Fibroblast of skin of right biceps (primary cell): ENCODE measurements at regions not wholly inside any gene's neighbourhood (a gene's known extent, or its start where the extent isn't known, plus 50 kb on each side); places are given as distances from the start of the nearest gene placed in this dataset.
"Not testable (repeated sequence)": the region's sequence is repeated elsewhere in the genome, so short reads cannot be mapped to it uniquely, and the experiment has no call there.

ENCODE experiments used
- DNase-seq: peaks from one replicate; pipeline ENCODE4 v3.0.0-alpha.2; 2013

- no peak for DNase-seq
Measured at GRCh38 chr3:109918740-109919139, 581.4 kb upstream of the DPPA4 start.

- DNase-seq: no peak
Measured at GRCh38 chr3:109920749-109921148, 583.4 kb upstream of the DPPA4 start.

- DNase-seq: no peak
Measured at GRCh38 chr3:109921509-109921908, 584.2 kb upstream of the DPPA4 start.

- no peak for DNase-seq
Measured at GRCh38 chr3:109922856-109923255, 585.5 kb upstream of the DPPA4 start.

- no peak for DNase-seq
Measured at GRCh38 chr3:109923431-109923830, 586.1 kb upstream of the DPPA4 start.

- no peak for DNase-seq
Measured at GRCh38 chr3:109924196-109924595, 586.9 kb upstream of the DPPA4 start.

- peak; percentile 20 for DNase-seq
Measured at GRCh38 chr3:109926376-109926775, 589.0 kb upstream of the DPPA4 start.

- peak; percentile 97 for DNase-seq
Measured at GRCh38 chr3:109927161-109927560, 589.8 kb upstream of the DPPA4 start.

- peak; percentile 20 for DNase-seq
Measured at GRCh38 chr3:109927726-109928125, 590.4 kb upstream of the DPPA4 start.

GRCh38 chr3:109930582-109930981 lies 593.2 kb upstream of the DPPA4 start:
- DNase-seq: peak; percentile 21

- DNase-seq: no peak
Measured at GRCh38 chr3:109933576-109933975, 596.2 kb upstream of the DPPA4 start.

- no peak for DNase-seq
Measured at GRCh38 chr3:109939817-109940216, 602.5 kb upstream of the DPPA4 start.

GRCh38 chr3:109943181-109943580 lies 605.8 kb upstream of the DPPA4 start:
- peak; percentile 15 for DNase-seq

GRCh38 chr3:109944836-109945235 lies 607.5 kb upstream of the DPPA4 start:
- no peak for DNase-seq

GRCh38 chr3:109952924-109953323 lies 615.6 kb upstream of the DPPA4 start:
- DNase-seq: no peak

- DNase-seq: no peak
Measured at GRCh38 chr3:109963831-109964230, 626.5 kb upstream of the DPPA4 start.

- no peak for DNase-seq
Measured at GRCh38 chr3:109973733-109974132, 636.4 kb upstream of the DPPA4 start.

- no peak for DNase-seq
Measured at GRCh38 chr3:109977897-109978296, 640.6 kb upstream of the DPPA4 start.

GRCh38 chr3:109982201-109982600 lies 644.9 kb upstream of the DPPA4 start:
- DNase-seq: no peak

GRCh38 chr3:109984976-109985375 lies 647.6 kb upstream of the DPPA4 start:
- DNase-seq: no peak

GRCh38 chr3:109985943-109986555 lies 648.7 kb upstream of the DPPA4 start:
- DNase-seq: peak; percentile 2

GRCh38 chr3:109994853-109995252 lies 657.5 kb upstream of the DPPA4 start:
- no peak for DNase-seq

- no peak for DNase-seq
Measured at GRCh38 chr3:109995377-109995776, 658.0 kb upstream of the DPPA4 start.

GRCh38 chr3:110001905-110002304 lies 664.6 kb upstream of the DPPA4 start:
- not testable (repeated sequence) for DNase-seq

GRCh38 chr3:110006913-110007312 lies 669.6 kb upstream of the DPPA4 start:
- DNase-seq: no peak
